Stimulated activated CD4-positive, alpha-beta T cell treated with anti-CD3 and anti-CD28 coated beads, Interleukin-12 subunit alpha, Interleukin-12 subunit beta, amount 100 ng/mL, for 4 hours (primary cell): ENCODE measurements at regions not wholly inside any gene's neighbourhood (a gene's known extent, or its start where the extent isn't known, plus 50 kb on each side); places are given as distances from the start of the nearest gene placed in this dataset.
"Not testable (repeated sequence)": the region's sequence is repeated elsewhere in the genome, so short reads cannot be mapped to it uniquely, and the experiment has no call there.

Experiments
- DNase-seq: peaks from one replicate; pipeline ENCODE4 v3.0.0-alpha.2; 2020

DNA sequence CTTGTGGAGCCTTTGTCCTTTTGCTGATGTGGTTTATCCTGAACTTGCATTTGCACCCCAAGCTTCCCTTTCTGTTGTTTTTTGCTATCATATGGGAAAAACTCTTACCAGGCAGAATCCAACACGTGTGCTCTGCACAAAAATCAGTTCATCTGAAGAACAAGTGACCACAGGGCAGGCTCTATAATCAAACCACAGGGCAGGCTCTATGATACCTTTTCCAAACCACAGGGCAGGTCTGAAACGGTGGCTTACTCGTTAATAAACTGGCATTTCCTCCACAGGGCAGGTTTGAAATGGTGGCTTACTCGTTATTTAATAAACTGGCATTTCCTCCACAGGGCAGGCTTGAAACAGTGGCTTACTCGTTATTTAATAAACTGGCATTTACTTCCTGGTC lies 51.7 kb upstream of the LPCAT1 start:
- not testable (repeated sequence) for DNase-seq

DNA sequence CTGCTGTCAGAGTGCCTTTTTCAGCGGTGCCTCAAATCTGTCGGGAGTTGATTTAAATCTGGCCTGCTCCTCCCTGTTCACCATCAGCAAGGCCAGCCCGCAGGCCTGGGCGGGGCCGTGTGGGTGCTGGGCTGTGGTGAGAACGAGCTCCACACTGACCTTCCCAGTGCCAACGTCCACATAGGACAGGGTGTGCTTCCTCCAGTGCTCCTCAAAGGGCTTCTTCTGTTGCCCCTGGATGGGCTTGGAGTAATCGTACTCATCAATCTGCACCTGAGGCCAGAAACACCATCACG lies 50.2 kb upstream of the LPCAT1 start:
- DNase-seq, result not testable (repeated sequence)

DNA sequence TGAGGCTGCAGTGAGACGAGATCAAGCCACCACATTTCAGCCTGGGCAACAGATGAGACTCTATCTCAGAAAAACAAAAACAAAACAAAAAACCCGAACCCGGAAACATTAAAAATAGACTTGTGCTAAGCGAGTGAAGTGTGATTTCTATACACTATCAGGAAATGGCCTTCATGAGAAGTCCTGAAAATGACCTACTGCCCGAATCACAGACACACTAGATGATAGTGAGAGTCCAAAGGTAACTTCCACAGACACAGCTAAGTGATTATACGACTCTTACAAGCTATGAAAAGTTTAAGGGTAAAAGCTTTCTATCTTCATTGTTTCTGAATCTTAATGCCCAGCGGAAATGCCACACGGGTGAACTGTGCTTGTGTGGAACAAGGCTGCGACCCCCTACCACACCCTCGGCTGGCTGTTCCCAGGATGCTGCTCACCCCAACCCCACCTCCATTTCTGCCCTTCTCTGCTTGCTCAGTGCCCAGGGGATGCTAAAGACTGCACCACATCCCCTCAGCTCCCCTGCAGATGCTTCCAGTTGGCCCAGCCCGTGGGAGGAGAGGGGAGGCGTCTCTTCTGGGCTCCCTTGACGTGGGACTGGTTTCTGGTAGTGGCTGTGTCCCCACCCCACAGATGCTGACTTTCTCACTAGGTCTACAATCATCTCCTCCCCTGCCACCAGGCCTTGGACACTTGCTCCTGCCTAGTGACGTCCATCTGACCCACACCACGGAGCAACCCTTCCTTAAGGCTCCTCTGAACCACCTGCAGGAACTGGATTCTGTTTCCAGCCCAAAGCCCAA lies 49.7 kb upstream of the LPCAT1 start:
- not testable (repeated sequence) for DNase-seq
